Psoas muscle (tissue), 7 donors: ENCODE measurements at regions not wholly inside any gene's neighbourhood (a gene's known extent, or its start where the extent isn't known, plus 50 kb on each side); places are given as distances from the start of the nearest gene placed in this dataset.

ENCODE experiments used
- ATAC-seq, 4 donors: fragments of 200-7000 bp; cut with Tn5 transposase; one replicate each; pipeline ENCODE4 v1.9.1; 2020; ENCODE audit warnings: moderate library complexity in 3 of 4, mild to moderate bottlenecking in 2 of 4
- DNase-seq, 2 donors: peaks; one replicate each; pipeline ENCODE4 v3.0.0-alpha.2; 2020
- H3K27ac ChIP-seq: fragments of 200-600 bp; one replicate; pipeline ENCODE4 v1.8.0; 2022
- H3K27me3 ChIP-seq, 3 donors: fragments of 200-600 bp in 1 of 3; one replicate each; pipeline versions ENCODE4 v1.6.1 to v1.8.0; 2013 to 2022; ENCODE audit warnings: low read length in 2 of 3, mild to moderate bottlenecking in 2 of 3, moderate library complexity in 1 of 3; ENCODE audit not compliant: insufficient read depth in 3 of 3
- H3K36me3 ChIP-seq, 2 donors: fragments of 200-600 bp in 1 of 2; one replicate each; pipeline versions ENCODE4 v1.6.1 to v1.8.0; 2013 to 2022; ENCODE audit warnings: low read depth in 1 of 2, mild to moderate bottlenecking in 1 of 2, moderate library complexity in 1 of 2; ENCODE audit not compliant: insufficient read depth in 1 of 2
- H3K4me1 ChIP-seq: fragments of 200-600 bp; one replicate; pipeline ENCODE4 v1.8.0; 2022
- H3K4me3 ChIP-seq: fragments of 200-600 bp; one replicate; pipeline ENCODE4 v1.8.0; 2022; ENCODE audit warnings: mild to moderate bottlenecking
- H3K9me3 ChIP-seq: fragments of 200-600 bp; one replicate; pipeline ENCODE4 v1.8.0; 2022
- CTCF ChIP-seq: fragments of 200-600 bp; IDR thresholded peaks from one replicate; pipeline ENCODE4 v1.8.0; 2022; ENCODE audit warnings: antibody characterized with exemption
- WGBS, 3 donors: extraction: QIAGEN DNeasy Blood & Tissue Kit; methylation state at CpG; one replicate each; pipeline versions ENCODE4 v1.1.6 to v1.1.7; 2013; 5-methylcytosine and 5-hydroxymethylcytosine counted together
- intact Hi-C, 2 donors: fragments of 100-400 bp; cut with DNase I; formaldehyde crosslinking; loops; one replicate each; pipeline versions ENCODE4 v1.11.0 to v1.14.2; 2022
- donor health status: healthy with polysubstance abuse.
- donor health status: DM: no; HTN: no; CAD: no; lungs with moderate emphysema.
- donor health status: Bipolar disorder and iron deficiency.
- donor health status: healthy.
- donor health status: DM: yes; HTN: yes; CAD: no.
- donor health status: DM: no; HTN: no; CAD: no.
- donor health status: DM: yes; HTN: yes; CAD: no.

- no peak for TF ChIP-seq CTCF
- Histone ChIP-seq H3K4me1 (no peaks in the 10 kb centered on the region), H3K27ac (no peak overlapping the region), H3K4me3 (no peak overlapping the region), H3K36me3 (no peaks in the 10 kb centered on the region), H3K27me3 (no peaks in the 10 kb centered on the region), H3K9me3 (peaks cover 2% of the 10 kb centered on the region)
- intact Hi-C loops = no loop called here
- DNase-seq (no peak), ATAC-seq (no peak)
- 87 to 89% (median 87%) methylated on average over 2 of the region's 2 CpGs for WGBS, 3 donors
Observed at GRCh38 chr2:153152036-153152435, 326.5 kb downstream of the RPRM start.

GRCh38 chr2:153145470-153145978 is 333.0 kb downstream of the RPRM start:
- H3K36me3 ChIP-seq = no peaks in the 10 kb centered on the region
- H3K9me3 ChIP-seq = peaks cover 2% of the 10 kb centered on the region
- no peaks in the 10 kb centered on the region for H3K27me3 ChIP-seq
- TF ChIP-seq CTCF = no peak
- DNase-seq (no peak), ATAC-seq (no peak)
- WGBS, 3 donors = 21 to 30% (median 27%) methylated on average over 1 of the region's 1 CpG
- intact Hi-C loops = no loop called here
- no peak overlapping the region for H3K4me3 ChIP-seq
- no peaks in the 10 kb centered on the region for H3K4me1 ChIP-seq
- H3K27ac ChIP-seq = no peak overlapping the region

GRCh38 chr2:153143540-153143939 is 335.0 kb downstream of the RPRM start:
- Histone ChIP-seq H3K27me3 (no peaks in the 10 kb centered on the region), H3K36me3 (no peaks in the 10 kb centered on the region), H3K9me3 (no peaks in the 10 kb centered on the region), H3K4me1 (no peaks in the 10 kb centered on the region), H3K4me3 (no peak overlapping the region), H3K27ac (no peak overlapping the region)
- ATAC-seq (no peak), DNase-seq (no peak)
- intact Hi-C loops = no loop called here
- TF ChIP-seq CTCF = no peak
- WGBS, 3 donors = 52 to 70% (median 63%) methylated on average over 2 of the region's 2 CpGs

GRCh38 chr2:153140498-153140897 is 338.1 kb downstream of the RPRM start:
- intact Hi-C loops = no loop called here
- Histone ChIP-seq H3K27me3 (no peaks in the 10 kb centered on the region), H3K36me3 (no peaks in the 10 kb centered on the region), H3K4me3 (no peak overlapping the region), H3K4me1 (no peaks in the 10 kb centered on the region), H3K27ac (no peak overlapping the region), H3K9me3 (no peaks in the 10 kb centered on the region)
- WGBS, 3 donors = 94 to 97% (median 95%) methylated on average over 1 of the region's 1 CpG
- no peak for DNase-seq
- no peak for ATAC-seq
- no peak for TF ChIP-seq CTCF

- no peak for ATAC-seq
- 85 to 87% (median 86%) methylated on average over 2 of the region's 2 CpGs for WGBS, 3 donors
- DNase-seq = no peak
- Histone ChIP-seq H3K36me3 (no peaks in the 10 kb centered on the region), H3K27ac (no peak overlapping the region), H3K4me3 (no peak overlapping the region), H3K9me3 (no peaks in the 10 kb centered on the region), H3K4me1 (no peaks in the 10 kb centered on the region), H3K27me3 (no peaks in the 10 kb centered on the region)
- no peak for TF ChIP-seq CTCF
- intact Hi-C loops = no loop called here
Observed at GRCh38 chr2:153138651-153139375, 339.7 kb downstream of the RPRM start.
